Keratinocyte (primary cell): ENCODE measurements at regions not wholly inside any gene's neighbourhood (a gene's known extent, or its start where the extent isn't known, plus 50 kb on each side); places are given as distances from the start of the nearest gene placed in this dataset.

Experiments used
- DNase-seq: peaks from one replicate; pipeline ENCODE4 v3.0.0-alpha.2; 2011; ENCODE audit warnings: low read depth, missing footprints, low spot score
- FAIRE-seq: peaks from 2 replicates; lab custom pipeline; 2011; peaks lifted over from hg19 to GRCh38; lab: Jason Lieb, UNC
- H2AFZ ChIP-seq: 2 replicates; pipeline ENCODE4 v1.6.0; 2012; ENCODE audit warnings: low read length, control low read depth, inconsistent platforms; ENCODE audit not compliant: control insufficient read depth
- H3K27ac ChIP-seq: 2 replicates; pipeline ENCODE4 v1.5.1; 2011; ENCODE audit warnings: low read length; ENCODE audit not compliant: control insufficient read depth, insufficient read depth
- H3K27me3 ChIP-seq: 3 replicates; pipeline ENCODE4 v1.6.0; 2011; ENCODE audit warnings: low read length; ENCODE audit not compliant: control insufficient read depth, insufficient read depth; ENCODE audit errors: extremely low read depth
- H3K36me3 ChIP-seq, 2 experiments: 2 replicates in 1 of 2; 3 replicates in 1 of 2; pipeline ENCODE4 v1.5.1; 2011; ENCODE audit warnings: low read length in 2 of 2, mild to moderate bottlenecking in 1 of 2; ENCODE audit not compliant: control insufficient read depth in 2 of 2, insufficient read depth in 2 of 2; ENCODE audit errors: extremely low read depth in 1 of 2
- H3K4me1 ChIP-seq: 3 replicates; pipeline ENCODE4 v1.5.1; 2011; ENCODE audit warnings: low read length; ENCODE audit not compliant: control insufficient read depth, insufficient read depth; ENCODE audit errors: extremely low read depth
- H3K4me2 ChIP-seq: 3 replicates; pipeline ENCODE4 v1.6.0; 2011; ENCODE audit warnings: low read depth, low read length; ENCODE audit not compliant: control insufficient read depth, insufficient read depth; ENCODE audit errors: extremely low read depth
- H3K4me3 ChIP-seq, 3 experiments: fragments of 200-600 bp in 1 of 3; sonication (generic) in 1 of 3; 2 replicates in 2 of 3; 3 replicates in 1 of 3; pipeline ENCODE4 v1.5.1; 2011 to 2016; ENCODE audit warnings: low read length in 3 of 3, mild to moderate bottlenecking in 3 of 3, control low read depth in 2 of 3, inconsistent platforms in 1 of 3, low read depth in 1 of 3, mixed read lengths in 1 of 3, mixed run types in 1 of 3, moderate library complexity in 1 of 3; ENCODE audit not compliant: control insufficient read depth in 2 of 3, insufficient read depth in 2 of 3; ENCODE audit errors: extremely low read depth in 1 of 3
- H3K79me2 ChIP-seq: 2 replicates; pipeline ENCODE4 v1.6.0; 2012; ENCODE audit warnings: low read length; ENCODE audit not compliant: control insufficient read depth, insufficient read depth
- H3K9ac ChIP-seq: 3 replicates; pipeline ENCODE4 v1.6.0; 2011; ENCODE audit warnings: low read length; ENCODE audit not compliant: control insufficient read depth, insufficient read depth; ENCODE audit errors: extremely low read depth
- H3K9me1 ChIP-seq: 3 replicates; pipeline ENCODE4 v1.6.0; 2011; ENCODE audit warnings: low read length; ENCODE audit not compliant: control insufficient read depth, insufficient read depth; ENCODE audit errors: extremely low read depth
- H3K9me3 ChIP-seq: 2 replicates; pipeline ENCODE4 v1.5.1; 2012; ENCODE audit warnings: low read depth, low read length; ENCODE audit not compliant: control insufficient read depth
- H4K20me1 ChIP-seq: 3 replicates; pipeline ENCODE4 v1.6.0; 2011; ENCODE audit warnings: low read length; ENCODE audit not compliant: control insufficient read depth, insufficient read depth; ENCODE audit errors: extremely low read depth
- CTCF ChIP-seq, 3 experiments: IDR thresholded peaks in 1 of 3; conservative IDR thresholded peaks in 1 of 3; optimal IDR thresholded peaks in 1 of 3; 2 replicates in 2 of 3; 3 replicates in 1 of 3; pipeline versions ENCODE3 to v1.5.1; 2011; ENCODE audit warnings: low read length in 3 of 3, mild to moderate bottlenecking in 3 of 3, moderate library complexity in 2 of 3, control low read depth in 1 of 3, inconsistent platforms in 1 of 3; ENCODE audit not compliant: insufficient read depth in 2 of 3; ENCODE audit errors: extremely low read depth in 1 of 3
- EZH2 ChIP-seq: IDR thresholded peaks from one replicate; pipeline ENCODE4 v1.6.1; 2012; ENCODE audit warnings: inconsistent platforms, mild to moderate bottlenecking, low read length, moderate library complexity
- dilution Hi-C: fragments of 300-500 bp; cut with MboI; formaldehyde crosslinking; loops from one replicate; pipeline ENCODE4 v1.7.0; 2020; ENCODE audit warnings: low sequenced_read_pairs; ENCODE audit not compliant: extremely low pct_ligation_motif_present

GRCh38 chr4:27094224-27094623, 233.6 kb downstream of the STIM2 start:
- no peak for TF ChIP-seq EZH2
- TF ChIP-seq CTCF (optimal IDR thresholded peaks at IDR 0.05 in 1 of 3, IDR thresholded peaks at IDR 0.05 in 1 of 3, conservative IDR thresholded peaks at IDR 0.05 in 1 of 3; ENCODE audit: extremely low read depth in 1 of 3, insufficient read depth in 2 of 3, low read length in 3 of 3) = no peak
- no peaks in the 10 kb centered on the region for H3K9me1 ChIP-seq
- no peaks in the 10 kb centered on the region for H3K4me1 ChIP-seq
- H3K4me2 ChIP-seq = no peak overlapping the region
- no peaks in the 10 kb centered on the region for H3K27me3 ChIP-seq
- H3K27ac ChIP-seq = no peak overlapping the region
- dilution Hi-C loops = no loop called here
- no peaks in the 10 kb centered on the region for H3K9me3 ChIP-seq
- DNase-seq (no peak), FAIRE-seq (no peak)
- H3K79me2 ChIP-seq = no peaks in the 10 kb centered on the region
- H3K36me3 ChIP-seq = no peaks in the 10 kb centered on the region
- no peaks in the 10 kb centered on the region for H4K20me1 ChIP-seq
- H3K9ac ChIP-seq = no peak overlapping the region
- no peak overlapping the region for H3K4me3 ChIP-seq
- H2AFZ ChIP-seq = no peak overlapping the region

GRCh38 chr4:27094783-27095182, 234.1 kb downstream of the STIM2 start:
- Histone ChIP-seq H2AFZ (no peak overlapping the region), H3K9me3 (no peaks in the 10 kb centered on the region), H3K9ac (no peak overlapping the region), H3K4me3 (no peak overlapping the region), H3K4me2 (no peak overlapping the region), H4K20me1 (no peaks in the 10 kb centered on the region), H3K9me1 (no peaks in the 10 kb centered on the region), H3K27me3 (no peaks in the 10 kb centered on the region), H3K36me3 (no peaks in the 10 kb centered on the region), H3K27ac (no peak overlapping the region), H3K79me2 (no peaks in the 10 kb centered on the region), H3K4me1 (no peaks in the 10 kb centered on the region)
- dilution Hi-C loops = no loop called here
- no peak for TF ChIP-seq EZH2
- no peak for TF ChIP-seq CTCF (optimal IDR thresholded peaks at IDR 0.05 in 1 of 3, IDR thresholded peaks at IDR 0.05 in 1 of 3, conservative IDR thresholded peaks at IDR 0.05 in 1 of 3; ENCODE audit: extremely low read depth in 1 of 3, insufficient read depth in 2 of 3, low read length in 3 of 3)
- no peak for FAIRE-seq
- DNase-seq = no peak
